GM04503 (cell line): ENCODE measurements at regions not wholly inside any gene's neighbourhood (a gene's known extent, or its start where the extent isn't known, plus 50 kb on each side); places are given as distances from the start of the nearest gene placed in this dataset.
"Not testable (repeated sequence)": the region's sequence is repeated elsewhere in the genome, so short reads cannot be mapped to it uniquely, and the experiment has no call there.

ENCODE experiments used
- DNase-seq: peaks from one replicate; pipeline ENCODE4 v3.0.0-alpha.2; 2012; ENCODE audit warnings: low read depth

GRCh38 chr20:40276301-40276700, 412.7 kb downstream of the MAFB start:
- DNase-seq, result no peak

DNA sequence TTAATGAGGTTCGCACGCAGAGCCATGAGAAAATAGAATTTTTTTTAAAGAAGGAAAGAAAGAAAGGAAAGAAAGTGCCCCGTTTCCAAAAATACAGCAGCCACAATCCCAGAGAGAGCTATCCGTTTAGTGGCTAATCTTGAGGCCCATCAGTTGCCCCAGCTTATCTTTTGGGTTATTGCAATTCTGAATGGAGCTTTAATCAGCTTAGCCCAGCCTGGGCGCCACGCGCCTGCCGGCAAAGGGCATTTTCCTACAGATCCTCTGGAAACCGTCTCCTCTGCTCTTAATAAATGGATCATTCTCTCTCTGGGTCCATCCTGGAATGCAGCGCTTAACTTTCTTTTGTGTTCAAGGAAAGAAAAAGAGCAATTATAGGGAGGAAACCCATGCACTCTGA, 413.3 kb downstream of the MAFB start:
- DNase-seq, result no peak

- no peak for DNase-seq
Observed at GRCh38 chr20:40274912-40275533, 414.0 kb downstream of the MAFB start.

DNA sequence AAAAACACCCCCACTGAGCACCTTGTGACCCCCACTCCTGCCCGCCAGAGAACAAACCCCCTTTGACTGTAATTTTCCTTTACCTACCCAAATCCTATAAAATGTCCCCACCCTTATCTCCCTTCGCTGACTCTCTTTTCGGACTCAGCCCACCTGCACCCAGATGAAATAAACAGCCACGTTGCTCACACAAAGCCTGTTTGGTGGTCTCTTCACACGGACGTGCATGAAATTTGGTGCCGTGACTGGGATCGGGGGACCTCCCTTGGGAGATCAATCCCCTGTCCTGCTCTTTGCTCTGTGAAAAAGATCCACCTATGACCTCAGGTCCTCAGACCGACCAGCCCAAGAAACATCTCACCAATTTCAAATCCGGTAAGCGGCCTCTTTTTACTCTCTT, 419.8 kb downstream of the MAFB start:
- DNase-seq, result not testable (repeated sequence)

- DNase-seq, result no peak
Observed at GRCh38 chr20:40268321-40269075, 420.5 kb downstream of the MAFB start.

DNA sequence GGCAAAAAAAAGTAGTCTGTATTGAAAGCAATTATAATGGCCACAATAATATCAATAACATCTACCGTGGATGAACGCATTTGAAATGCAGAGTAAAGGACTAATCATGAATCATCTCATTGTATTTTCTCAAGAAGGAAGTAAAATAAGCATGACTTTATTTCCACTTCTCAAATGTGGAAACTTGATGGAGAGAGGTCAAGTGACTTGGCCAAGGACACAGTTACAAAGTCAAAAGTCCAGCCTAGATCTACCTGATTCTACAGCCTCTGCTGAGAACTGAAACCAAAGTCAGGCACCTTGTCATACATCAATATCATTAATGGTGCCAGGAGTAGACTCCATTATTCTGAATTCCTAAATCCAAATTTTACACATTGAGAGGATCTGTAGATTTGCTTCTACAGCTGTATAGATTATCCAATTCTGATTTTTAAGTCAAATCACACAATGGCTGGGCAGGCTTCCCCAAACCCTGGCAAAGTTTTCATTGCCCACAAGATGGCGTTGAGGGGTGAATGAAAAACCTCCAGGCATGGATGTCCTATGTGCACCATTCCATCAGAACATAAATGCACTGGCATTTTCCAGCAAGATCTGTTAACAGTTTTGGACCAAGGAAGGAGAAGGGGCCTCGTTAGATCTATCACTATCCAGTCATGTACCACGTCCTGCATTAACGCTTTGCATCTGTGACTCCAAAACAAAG, 423.1 kb downstream of the MAFB start:
- no peak for DNase-seq

GRCh38 chr20:40262219-40262618, 426.8 kb downstream of the MAFB start:
- no peak for DNase-seq

DNA sequence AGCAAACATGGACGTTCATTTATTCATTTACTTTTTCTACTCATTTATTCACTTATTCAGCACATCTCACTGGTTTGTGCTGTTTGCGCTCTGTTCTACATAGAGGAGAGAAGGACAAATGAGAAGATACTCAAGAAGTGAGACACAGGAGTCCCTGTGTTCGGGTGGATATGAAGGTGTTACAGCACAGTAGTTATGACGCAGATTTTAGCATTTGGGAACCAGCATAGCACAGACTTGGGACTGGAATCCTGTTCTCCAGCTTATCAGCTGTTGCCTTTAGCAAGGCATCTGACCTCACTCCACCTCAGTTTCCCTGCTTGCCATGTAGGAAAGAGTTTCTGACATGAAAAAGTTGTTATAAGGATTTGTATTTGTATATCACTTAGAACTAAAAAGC, 430.1 kb downstream of the MAFB start:
- DNase-seq, result no peak

- DNase-seq, result no peak
Observed at GRCh38 chr20:40257763-40258162, 431.3 kb downstream of the MAFB start.

GRCh38 chr20:40255365-40255764, 433.7 kb downstream of the MAFB start:
- no peak for DNase-seq

DNA sequence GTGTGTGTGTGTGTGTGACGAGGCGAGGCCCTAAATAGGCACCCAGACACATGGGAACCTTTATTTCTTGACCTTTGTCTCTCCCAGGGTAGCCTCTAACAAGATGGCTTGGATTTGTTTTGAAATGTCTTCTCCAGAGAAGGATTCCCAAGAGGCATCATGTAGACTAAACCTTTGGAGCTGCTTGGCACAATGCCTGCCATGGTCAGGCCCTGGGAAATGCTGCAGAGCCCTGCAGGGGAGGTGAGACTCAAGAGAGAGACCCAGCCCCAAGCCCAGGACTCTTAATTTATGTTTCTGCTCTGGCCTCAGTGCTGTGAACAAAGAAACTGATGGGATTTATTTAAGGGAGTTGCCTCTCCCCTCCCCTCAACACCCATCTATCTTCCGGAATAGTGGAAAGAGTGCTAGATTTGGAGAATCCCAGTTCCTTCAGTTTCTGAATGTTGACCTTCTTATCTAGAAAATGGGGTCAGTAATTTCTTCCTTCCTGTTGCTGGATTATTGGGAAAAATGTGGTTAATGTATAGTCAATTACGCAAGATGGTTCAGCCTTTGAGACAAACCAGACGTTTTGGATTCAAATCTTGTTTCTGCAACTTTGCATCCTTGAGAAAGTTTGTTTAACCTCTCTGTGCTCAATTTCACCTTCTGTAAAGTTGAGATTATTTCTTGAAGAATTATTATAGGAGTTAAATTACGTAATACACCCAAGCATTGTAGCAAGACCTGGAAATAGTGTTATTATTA, 434.8 kb downstream of the MAFB start:
- DNase-seq, result no peak

DNA sequence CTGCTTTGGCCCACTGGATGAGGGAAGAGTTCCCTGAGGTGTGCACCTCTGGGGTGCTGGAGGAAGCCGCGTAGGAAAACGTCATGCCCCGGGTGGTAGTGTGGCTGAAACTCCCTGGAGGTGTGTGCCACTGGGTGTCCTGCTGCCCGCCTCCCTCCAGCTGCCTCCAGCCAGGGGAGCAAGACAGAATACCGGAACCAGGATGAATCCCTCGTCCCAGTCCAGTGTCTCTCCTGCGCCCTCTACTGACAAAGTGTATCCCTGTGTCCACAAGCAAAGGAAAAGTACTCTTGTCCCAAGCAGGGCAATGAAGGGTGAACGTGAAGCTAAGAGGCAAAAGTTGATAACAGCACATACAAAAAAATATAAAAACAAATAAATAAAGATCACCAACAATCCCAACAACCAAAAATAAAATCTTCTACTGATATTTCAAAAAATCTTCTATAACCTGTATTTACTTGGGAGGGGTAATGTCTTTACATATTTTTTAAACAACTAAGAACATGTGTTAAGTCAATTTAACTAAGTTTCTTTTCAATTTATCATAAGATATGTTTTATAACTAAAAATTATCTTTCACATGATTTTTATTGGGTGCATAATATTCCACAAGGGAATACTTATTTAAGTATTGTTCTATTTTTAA, 437.6 kb downstream of the MAFB start:
- no peak for DNase-seq

GRCh38 chr20:40249805-40250204, 439.2 kb downstream of the MAFB start:
- DNase-seq, result no peak

GRCh38 chr20:40245829-40246228, 443.2 kb downstream of the MAFB start:
- DNase-seq, result no peak

DNA sequence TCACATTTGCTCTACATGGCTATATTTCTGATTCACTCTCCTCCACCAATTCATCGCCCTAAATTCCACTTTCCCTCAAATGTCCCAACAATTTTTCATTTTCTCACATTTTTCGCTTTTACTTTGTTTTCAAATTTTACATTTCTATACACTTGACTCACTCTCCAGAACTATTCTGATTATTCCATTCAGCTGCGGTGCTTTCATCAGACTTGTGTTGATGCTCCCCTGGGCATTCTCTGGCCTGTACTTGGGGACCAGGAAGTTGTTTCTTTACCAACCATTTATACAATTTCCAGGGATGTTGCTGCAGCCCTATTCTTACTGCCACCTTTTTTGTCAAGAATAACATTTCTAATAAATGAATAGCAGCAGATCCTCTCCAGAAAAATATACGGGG, 444.8 kb downstream of the MAFB start:
- no peak for DNase-seq

GRCh38 chr20:40241596-40242343, 447.3 kb downstream of the MAFB start:
- no peak for DNase-seq

- DNase-seq, result no peak
Observed at GRCh38 chr20:40238511-40238910, 450.5 kb downstream of the MAFB start.

DNA sequence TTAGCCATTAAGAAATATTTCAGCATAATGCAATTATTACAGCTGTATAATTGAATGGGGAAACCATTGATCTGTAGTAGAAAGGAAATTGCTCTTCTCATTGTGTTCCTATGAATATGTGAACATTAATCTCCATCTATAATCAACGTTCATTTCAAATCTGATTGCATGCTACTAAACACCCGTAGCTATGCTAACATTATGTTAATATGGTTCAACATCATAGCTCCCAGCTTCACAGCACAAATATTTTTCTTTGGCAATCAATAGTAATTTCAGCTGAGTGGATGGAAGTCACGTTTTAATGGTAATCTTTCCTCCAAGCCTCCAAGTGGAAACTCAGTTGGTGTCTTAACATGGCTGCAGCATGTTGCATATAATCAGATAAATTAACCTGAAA, 454.4 kb downstream of the MAFB start:
- DNase-seq, result no peak

GRCh38 chr20:40233406-40233805, 455.6 kb downstream of the MAFB start:
- no peak for DNase-seq

GRCh38 chr20:40232756-40233155, 456.3 kb downstream of the MAFB start:
- DNase-seq, result no peak

DNA sequence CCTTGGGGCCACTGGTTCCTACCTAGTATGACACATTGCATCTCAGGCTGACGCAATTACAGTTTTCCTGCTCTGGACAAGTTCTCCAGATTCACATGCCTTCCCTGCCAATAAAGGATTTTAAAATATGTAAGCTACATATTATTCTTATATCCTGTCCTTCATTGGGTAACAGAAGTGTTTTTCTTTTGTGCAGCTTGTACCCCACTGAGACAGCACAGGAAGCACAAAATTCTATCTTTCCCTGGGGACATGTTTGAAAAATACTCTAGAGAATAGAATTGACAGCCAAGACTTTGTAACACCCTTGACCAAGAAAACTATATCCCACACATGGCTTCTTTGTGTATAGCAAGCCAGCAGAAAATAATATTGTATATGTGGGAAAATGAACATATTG, 456.8 kb downstream of the MAFB start:
- no peak for DNase-seq
